HG03457 (cell line): ENCODE measurements at regions not wholly inside any gene's neighbourhood (a gene's known extent, or its start where the extent isn't known, plus 50 kb on each side); places are given as distances from the start of the nearest gene placed in this dataset.
"Not testable (repeated sequence)": the region's sequence is repeated elsewhere in the genome, so short reads cannot be mapped to it uniquely, and the experiment has no call there.

ENCODE experiments used
- ATAC-seq: cut with Tn5 transposase; IDR thresholded peaks from one replicate; pipeline ENCODE4 v1.9.1; 2021; ENCODE audit warnings: moderate number of reproducible peaks; ENCODE audit not compliant: unreplicated experiment

- no peak for ATAC-seq
Measured at GRCh38 chr4:63106600-63106999, 1302.7 kb downstream of the TECRL start.

- ATAC-seq, result no peak
Measured at GRCh38 chr4:63105839-63106238, 1303.4 kb downstream of the TECRL start.

- ATAC-seq, result no peak
Measured at GRCh38 chr4:63090641-63091040, 1318.6 kb downstream of the TECRL start.

- ATAC-seq, result no peak
Measured at GRCh38 chr4:63085091-63085490, 1324.2 kb downstream of the TECRL start.

DNA sequence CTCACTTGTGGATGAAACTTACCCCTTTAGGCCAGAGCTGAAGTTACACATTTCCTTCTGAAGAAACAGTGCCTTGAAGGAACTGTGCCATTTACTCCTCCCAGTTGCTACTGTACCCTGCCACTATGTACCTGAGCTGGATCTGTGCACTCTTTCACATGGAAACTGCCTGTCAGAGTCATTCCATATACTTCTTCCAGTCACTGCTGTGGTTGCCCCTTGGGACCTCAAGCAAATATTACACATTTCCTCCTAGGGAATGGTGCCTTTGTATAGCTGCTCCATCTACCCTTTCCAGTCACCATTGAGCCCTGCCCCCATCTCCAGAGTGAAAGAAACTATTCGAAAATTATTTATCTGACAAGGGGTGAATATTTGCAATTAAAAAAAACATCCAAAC lies 1328.3 kb downstream of the TECRL start:
- no peak for ATAC-seq

GRCh38 chr4:63063760-63064159 lies 1345.5 kb downstream of the TECRL start:
- ATAC-seq, result no peak

GRCh38 chr4:63062891-63063290 lies 1346.4 kb downstream of the TECRL start:
- not testable (repeated sequence) for ATAC-seq

DNA sequence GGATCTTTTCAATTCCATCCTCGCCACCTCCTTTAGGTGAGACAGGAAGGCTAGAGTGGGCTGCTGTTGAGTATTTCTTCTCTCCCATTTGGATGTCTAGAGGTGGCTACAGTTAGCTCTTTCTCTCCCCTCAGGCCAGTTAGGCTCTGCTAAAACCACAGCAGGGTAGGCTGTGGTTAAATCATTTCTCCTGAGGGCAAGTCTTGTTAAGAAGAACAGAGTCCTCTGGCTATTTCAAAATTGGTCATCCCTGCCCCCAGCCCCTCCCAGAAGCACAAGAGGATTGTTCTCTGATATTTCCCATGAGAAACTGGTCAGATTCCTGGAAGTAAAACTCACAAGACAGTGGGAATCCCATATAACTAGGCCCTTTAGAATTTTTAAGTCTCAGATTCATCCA lies 1359.5 kb downstream of the TECRL start:
- ATAC-seq, result no peak

GRCh38 chr4:63049278-63049677 lies 1360.0 kb downstream of the TECRL start:
- no peak for ATAC-seq

GRCh38 chr4:63036159-63036866 lies 1372.9 kb downstream of the TECRL start:
- no peak for ATAC-seq

DNA sequence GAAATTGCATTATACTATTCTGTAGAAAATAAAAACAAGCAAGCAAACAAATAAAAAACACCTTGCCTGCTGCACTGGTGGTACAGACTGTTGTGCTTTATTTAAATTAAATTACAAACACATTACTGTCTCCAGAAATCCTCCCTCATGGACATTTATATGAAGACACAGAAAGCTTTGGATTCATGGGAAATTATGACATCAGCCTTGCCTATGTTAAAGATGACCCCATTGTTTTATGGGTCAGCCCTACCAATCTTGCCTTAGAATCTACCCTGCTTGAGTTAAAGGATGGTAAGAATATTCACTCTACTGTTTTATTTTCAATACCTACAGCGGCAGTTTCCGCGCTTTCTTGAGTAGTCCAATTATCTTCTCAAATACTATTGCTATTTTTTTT lies 1379.9 kb downstream of the TECRL start:
- no peak for ATAC-seq

- no peak for ATAC-seq
Measured at GRCh38 chr4:63020661-63021060, 1388.6 kb downstream of the TECRL start.

GRCh38 chr4:63017300-63017699 lies 1392.0 kb downstream of the TECRL start:
- ATAC-seq, result no peak

GRCh38 chr4:62970846-62971245 lies 1438.4 kb downstream of the TECRL start:
- ATAC-seq, result no peak

GRCh38 chr4:62960415-62960814 lies 1448.8 kb downstream of the TECRL start:
- ATAC-seq, result no peak

- ATAC-seq, result no peak
Measured at GRCh38 chr4:62953752-62954151, 1455.5 kb downstream of the TECRL start.

DNA sequence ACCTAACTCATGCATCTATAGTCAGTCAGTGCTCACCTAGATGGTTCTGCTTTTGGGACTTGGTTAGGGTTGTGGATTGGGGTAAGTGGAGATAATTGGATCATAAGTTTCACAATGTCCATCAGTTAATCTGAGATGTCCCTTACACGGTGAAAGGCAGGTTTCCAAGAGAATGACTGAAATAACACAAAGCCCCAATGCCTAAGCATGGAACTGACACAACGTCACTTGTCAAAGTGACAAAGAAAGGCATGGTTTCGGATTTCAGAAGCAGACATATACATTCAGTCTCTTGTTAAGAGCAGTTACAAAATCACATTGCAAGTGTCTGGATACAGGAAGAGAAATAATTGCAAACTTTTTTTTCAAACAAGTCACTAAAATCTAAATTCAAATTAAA lies 1456.9 kb downstream of the TECRL start:
- no peak for ATAC-seq

- ATAC-seq, result no peak
Measured at GRCh38 chr4:62948108-62948507, 1461.1 kb downstream of the TECRL start.

- ATAC-seq, result no peak
Measured at GRCh38 chr4:62940229-62940628, 1469.0 kb downstream of the TECRL start.

GRCh38 chr4:62930884-62931283 lies 1478.4 kb downstream of the TECRL start:
- no peak for ATAC-seq

- ATAC-seq, result no peak
Measured at GRCh38 chr4:62928483-62928882, 1480.8 kb downstream of the TECRL start.

- ATAC-seq, result no peak
Measured at GRCh38 chr4:62927574-62927973, 1481.7 kb downstream of the TECRL start.

DNA sequence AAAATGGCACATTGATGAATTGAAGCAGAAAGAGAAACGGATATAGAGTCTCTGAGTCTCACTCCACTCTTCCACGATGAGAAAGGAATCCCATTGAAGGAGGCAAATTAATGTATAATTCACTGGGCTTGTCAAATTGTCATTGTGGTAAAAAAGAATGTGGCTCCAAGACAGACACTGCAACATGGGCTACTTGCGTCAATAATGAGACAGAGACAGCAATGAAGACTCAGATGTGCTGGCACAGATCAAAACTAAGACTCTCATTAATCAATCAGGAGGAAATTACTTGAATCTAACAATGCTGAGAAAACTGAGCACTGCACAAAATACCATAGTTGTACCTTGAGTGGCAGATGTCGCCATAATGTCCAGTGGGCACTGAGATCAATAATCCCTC lies 1485.5 kb downstream of the TECRL start:
- ATAC-seq, result no peak
